Natural killer cell (primary cell): ENCODE measurements at regions not wholly inside any gene's neighbourhood (a gene's known extent, or its start where the extent isn't known, plus 50 kb on each side); places are given as distances from the start of the nearest gene placed in this dataset.
"Not testable (repeated sequence)": the region's sequence is repeated elsewhere in the genome, so short reads cannot be mapped to it uniquely, and the experiment has no call there.

Experiments
- ATAC-seq, 3 donors: fragments of 150-1000 bp in 2 of 3; fragments of 200-7000 bp in 1 of 3; cut with Tn5 transposase; 1 replicate in 1 of 3; 2 replicates in 2 of 3; pipeline ENCODE4 v1.10.0; 2021; ENCODE audit warnings: mild to moderate bottlenecking in 2 of 3, moderate library complexity in 2 of 3
- DNase-seq, 2 donors: peaks; one replicate each; pipeline versions ENCODE4 v3.0.0 to v3.0.0-alpha.2; 2013 to 2021; ENCODE audit warnings: mixed read lengths in 1 of 2
- H3K27ac ChIP-seq: one replicate; pipeline ENCODE4 v1.5.1; 2013; ENCODE audit warnings: mild to moderate bottlenecking, low read length
- H3K27me3 ChIP-seq: one replicate; pipeline ENCODE4 v1.6.1; 2013; ENCODE audit warnings: low read length; ENCODE audit not compliant: control insufficient read depth, insufficient read depth
- H3K36me3 ChIP-seq: one replicate; pipeline ENCODE4 v1.6.1; 2013; ENCODE audit warnings: low read length; ENCODE audit not compliant: control insufficient read depth, insufficient read depth
- H3K4me1 ChIP-seq: one replicate; pipeline ENCODE4 v1.6.1; 2013; ENCODE audit warnings: low read length; ENCODE audit not compliant: control insufficient read depth, insufficient read depth
- H3K4me3 ChIP-seq: one replicate; pipeline ENCODE4 v1.5.1; 2013; ENCODE audit warnings: low read length
- H3K9me3 ChIP-seq: one replicate; pipeline ENCODE4 v1.6.1; 2013; ENCODE audit warnings: low read length; ENCODE audit not compliant: control insufficient read depth, insufficient read depth
- H3K27ac Mint-ChIP-seq, 2 donors: one replicate each; pipeline ENCODE4 v1.8.0; 2022; ENCODE audit warnings: mild to moderate bottlenecking in 2 of 2, mixed read lengths in 2 of 2, moderate library complexity in 1 of 2
- H3K27me3 Mint-ChIP-seq, 2 donors: one replicate each; pipeline ENCODE4 v1.8.0; 2022; ENCODE audit warnings: low read depth in 2 of 2, mixed read lengths in 2 of 2
- H3K36me3 Mint-ChIP-seq: one replicate; pipeline ENCODE4 v1.8.0; 2022; ENCODE audit warnings: mixed read lengths
- H3K4me1 Mint-ChIP-seq, 2 donors: one replicate each; pipeline ENCODE4 v1.8.0; 2022; ENCODE audit warnings: mixed read lengths in 2 of 2
- H3K4me3 Mint-ChIP-seq: one replicate; pipeline ENCODE4 v1.8.0; 2022; ENCODE audit warnings: mild to moderate bottlenecking, moderate library complexity, mixed read lengths
- H3K9me3 Mint-ChIP-seq, 2 donors: one replicate each; pipeline ENCODE4 v1.8.0; 2022; ENCODE audit warnings: mixed read lengths in 2 of 2
- WGBS: methylation state at CpG from one replicate; pipeline ENCODE4 v1.1.7; 2013; ENCODE audit warnings: missing lambda C conversion rate; ENCODE audit not compliant: insufficient coverage; 5-methylcytosine and 5-hydroxymethylcytosine counted together
- intact Hi-C: fragments of 100-400 bp; cut with micrococcal nuclease; formaldehyde crosslinking; loops from one replicate; pipeline ENCODE4 v1.14.2; 2022
- TF ChIP-seq, protein P1 (sequence below): fragments of 200-600 bp; IDR thresholded peaks from one replicate; pipeline ENCODE4 v1.8.0; 2022; ENCODE audit warnings: antibody characterized with exemption

DNA sequence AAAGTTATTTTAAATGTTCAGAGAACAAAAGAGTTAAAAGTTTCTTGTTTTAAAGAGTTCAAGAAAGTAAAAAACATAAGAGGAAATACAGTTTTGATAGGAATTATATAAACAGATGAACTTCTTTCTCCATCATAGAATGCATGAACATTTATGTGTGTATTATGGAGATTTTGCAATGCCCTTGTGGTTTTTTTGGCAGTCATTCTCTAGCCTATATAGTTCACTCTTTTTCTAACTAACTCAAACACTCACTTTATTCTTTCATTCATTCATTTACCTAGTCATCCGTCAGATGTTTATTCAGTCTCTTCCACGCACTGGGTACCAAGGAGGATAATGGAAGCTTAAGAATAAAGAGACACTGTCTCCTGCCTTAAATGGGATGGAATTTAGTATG lies 195.9 kb upstream of the VLDLR start:
- H3K4me1 Mint-ChIP-seq: no peaks in the 10 kb centered on the region
- H3K9me3 Mint-ChIP-seq: no peaks in the 10 kb centered on the region
- TF ChIP-seq, protein P1, sequence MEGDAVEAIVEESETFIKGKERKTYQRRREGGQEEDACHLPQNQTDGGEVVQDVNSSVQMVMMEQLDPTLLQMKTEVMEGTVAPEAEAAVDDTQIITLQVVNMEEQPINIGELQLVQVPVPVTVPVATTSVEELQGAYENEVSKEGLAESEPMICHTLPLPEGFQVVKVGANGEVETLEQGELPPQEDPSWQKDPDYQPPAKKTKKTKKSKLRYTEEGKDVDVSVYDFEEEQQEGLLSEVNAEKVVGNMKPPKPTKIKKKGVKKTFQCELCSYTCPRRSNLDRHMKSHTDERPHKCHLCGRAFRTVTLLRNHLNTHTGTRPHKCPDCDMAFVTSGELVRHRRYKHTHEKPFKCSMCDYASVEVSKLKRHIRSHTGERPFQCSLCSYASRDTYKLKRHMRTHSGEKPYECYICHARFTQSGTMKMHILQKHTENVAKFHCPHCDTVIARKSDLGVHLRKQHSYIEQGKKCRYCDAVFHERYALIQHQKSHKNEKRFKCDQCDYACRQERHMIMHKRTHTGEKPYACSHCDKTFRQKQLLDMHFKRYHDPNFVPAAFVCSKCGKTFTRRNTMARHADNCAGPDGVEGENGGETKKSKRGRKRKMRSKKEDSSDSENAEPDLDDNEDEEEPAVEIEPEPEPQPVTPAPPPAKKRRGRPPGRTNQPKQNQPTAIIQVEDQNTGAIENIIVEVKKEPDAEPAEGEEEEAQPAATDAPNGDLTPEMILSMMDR: no peak
- Histone ChIP-seq H3K27ac (no peak overlapping the region), H3K4me3 (no peak overlapping the region), H3K27me3 (no peaks in the 10 kb centered on the region), H3K36me3 (no peaks in the 10 kb centered on the region), H3K4me1 (no peaks in the 10 kb centered on the region), H3K9me3 (no peaks in the 10 kb centered on the region)
- no peaks in the 10 kb centered on the region for H3K36me3 Mint-ChIP-seq
- H3K4me3 Mint-ChIP-seq: no peak overlapping the region
- no peak for ATAC-seq
- DNase-seq: no peak
- peaks cover 4 to 7% of the 10 kb centered on the region in 2 donors for H3K27me3 Mint-ChIP-seq
- no CpG with 5 or more reads among the region's 2 CpGs for WGBS
- H3K27ac Mint-ChIP-seq: no peak overlapping the region
- intact Hi-C loops: no loop called here

DNA sequence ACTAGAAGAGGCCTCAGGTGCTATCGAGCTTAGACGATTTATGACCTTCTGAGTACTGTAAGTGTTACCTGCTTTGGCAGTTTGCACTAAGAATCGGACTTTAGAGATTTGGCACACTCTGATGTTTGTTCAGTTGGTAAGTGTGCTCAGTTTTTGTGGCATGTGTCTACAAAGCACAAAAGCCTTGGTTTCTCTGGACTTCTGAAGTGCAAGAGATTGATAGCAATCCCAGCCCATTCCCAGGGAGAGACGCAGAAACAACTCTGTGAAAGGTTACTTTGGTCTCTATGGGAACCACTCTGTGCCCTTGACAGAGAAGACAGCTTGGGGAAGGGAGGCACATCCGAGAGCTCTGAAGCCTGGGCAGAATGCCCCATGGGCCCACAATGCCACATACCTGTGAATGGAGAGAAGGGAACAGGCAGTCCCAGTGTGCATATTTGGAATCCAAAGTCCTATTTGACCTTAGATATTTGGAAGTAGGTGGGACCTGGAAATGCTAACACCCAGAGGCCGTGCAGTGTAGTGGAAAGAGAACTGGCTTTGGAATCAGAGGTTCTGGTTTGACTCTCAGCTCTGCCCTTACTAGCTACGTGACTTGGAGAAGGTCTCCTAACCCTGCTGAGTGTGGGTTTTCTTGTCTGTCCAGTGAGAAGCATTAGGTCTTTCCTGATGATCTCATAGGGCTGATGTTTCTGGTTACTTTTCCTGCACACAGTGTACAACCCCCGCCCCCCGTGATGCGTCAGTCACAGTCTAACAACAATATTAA lies 194.3 kb upstream of the VLDLR start:
- DNase-seq (no peak), ATAC-seq (no peak)
- H3K27ac ChIP-seq: no peak overlapping the region
- 89% methylated on average over 10 of the region's 10 CpGs for WGBS
- H3K9me3 ChIP-seq: no peaks in the 10 kb centered on the region
- H3K4me1 ChIP-seq: no peaks in the 10 kb centered on the region
- TF ChIP-seq, protein P1: no peak
- no peaks in the 10 kb centered on the region for H3K27me3 ChIP-seq
- H3K27me3 Mint-ChIP-seq: peaks cover 0 to 4% of the 10 kb centered on the region in 2 donors
- intact Hi-C loops: no loop called here
- no peaks in the 10 kb centered on the region for H3K9me3 Mint-ChIP-seq
- H3K36me3 ChIP-seq: no peaks in the 10 kb centered on the region
- H3K4me3 Mint-ChIP-seq: no peak overlapping the region
- H3K4me1 Mint-ChIP-seq: no peaks in the 10 kb centered on the region
- no peak overlapping the region for H3K4me3 ChIP-seq
- H3K27ac Mint-ChIP-seq: no peak overlapping the region
- H3K36me3 Mint-ChIP-seq: no peaks in the 10 kb centered on the region

DNA sequence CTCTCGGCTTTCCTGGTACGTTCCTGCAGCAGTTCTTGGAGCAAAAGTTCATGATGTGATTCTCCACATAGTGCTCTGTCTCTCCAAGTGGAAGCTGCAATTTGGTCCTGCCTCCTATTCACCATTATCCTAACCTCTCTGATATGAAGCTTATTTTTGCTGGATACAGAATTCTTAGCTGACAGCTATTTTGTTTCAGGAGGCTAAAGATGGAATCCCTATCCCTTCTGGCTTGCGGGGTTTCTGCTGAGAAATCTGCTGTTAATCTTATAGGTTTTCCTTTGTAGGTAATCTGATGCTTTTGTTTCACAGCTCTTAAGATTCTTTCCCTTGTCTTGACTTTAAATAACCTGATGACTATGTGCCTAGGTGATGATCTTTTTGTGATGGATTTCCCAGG lies 181.6 kb upstream of the VLDLR start:
- intact Hi-C loops: no loop called here
- TF ChIP-seq, protein P1: no peak
- Histone ChIP-seq H3K36me3 (no peaks in the 10 kb centered on the region), H3K27me3 (no peaks in the 10 kb centered on the region), H3K4me1 (no peaks in the 10 kb centered on the region), H3K4me3 (no peak overlapping the region), H3K9me3 (peaks cover 13% of the 10 kb centered on the region), H3K27ac (no peak overlapping the region)
- no peaks in the 10 kb centered on the region for H3K4me1 Mint-ChIP-seq
- no peak overlapping the region for H3K27ac Mint-ChIP-seq
- peaks cover 11 to 20% of the 10 kb centered on the region in 2 donors for H3K9me3 Mint-ChIP-seq
- WGBS: 56% methylated on average over 3 of the region's 3 CpGs
- H3K4me3 Mint-ChIP-seq: no peak overlapping the region
- DNase-seq: no peak
- ATAC-seq: no peak
- H3K27me3 Mint-ChIP-seq: peaks cover 0 to 3% of the 10 kb centered on the region in 2 donors
- peaks cover 10% of the 10 kb centered on the region for H3K36me3 Mint-ChIP-seq

DNA sequence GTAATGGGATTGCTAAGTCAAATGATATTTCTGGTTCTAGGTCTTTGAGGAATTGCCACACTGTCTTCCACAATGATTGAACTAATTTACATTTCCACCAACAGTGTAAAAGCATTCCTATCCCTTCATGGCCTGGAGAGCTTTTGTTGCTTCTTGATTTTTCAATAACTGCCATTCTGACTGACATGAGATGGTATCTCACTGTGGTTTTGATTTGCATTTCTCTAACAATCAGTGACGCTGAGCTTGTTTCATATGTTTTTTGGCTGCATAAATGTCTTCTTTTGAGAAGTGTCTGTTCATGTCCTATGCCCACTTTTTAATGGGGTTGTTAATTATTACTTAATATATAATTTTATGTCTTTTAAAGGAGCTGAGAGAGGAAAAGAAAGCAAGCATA lies 177.7 kb upstream of the VLDLR start:
- H3K27me3 Mint-ChIP-seq, H3K4me1 Mint-ChIP-seq, H3K27ac Mint-ChIP-seq, intact Hi-C loops, H3K36me3 ChIP-seq, H3K27ac ChIP-seq, H3K4me3 Mint-ChIP-seq, DNase-seq, H3K4me1 ChIP-seq, H3K4me3 ChIP-seq, ATAC-seq, H3K27me3 ChIP-seq, H3K9me3 ChIP-seq: not testable (repeated sequence)
- Mint-ChIP-seq H3K9me3 (peaks cover 9 to 14% of the 10 kb centered on the region in 2 donors), H3K36me3 (peaks cover 10% of the 10 kb centered on the region)
- 100% methylated on average over 1 of the region's 1 CpG for WGBS
